HepG2 (cell line): ENCODE measurements at regions not wholly inside any gene's neighbourhood (a gene's known extent, or its start where the extent isn't known, plus 50 kb on each side); places are given as distances from the start of the nearest gene placed in this dataset.

Experiments used
- AHR ChIP-seq: IDR thresholded peaks from 2 replicates; pipeline ENCODE4 v1.6.1; 2018; ENCODE audit warnings: missing genetic modification reagents, missing compliant biosample characterization
- ARNTL ChIP-seq: sonication (generic); formaldehyde crosslinking; IDR thresholded peaks from 2 replicates; pipeline ENCODE4 v1.4.0; 2020; ENCODE audit warnings: mild to moderate bottlenecking, missing genetic modification reagents
- CCDC6 ChIP-seq: sonication (generic); formaldehyde crosslinking; IDR thresholded peaks from 2 replicates; pipeline ENCODE4 v1.8.1; 2022; ENCODE audit warnings: mild to moderate bottlenecking, missing genetic modification reagents, moderate library complexity
- FIP1L1 ChIP-seq: fragments of 200-400 bp; formaldehyde crosslinking; IDR thresholded peaks from 2 replicates; pipeline ENCODE4 v1.6.1; 2018; ENCODE audit warnings: low read depth, mild to moderate bottlenecking, low read length, moderate library complexity, borderline replicate concordance; ENCODE audit not compliant: insufficient read depth
- FOSL2 ChIP-seq: sonication (generic); formaldehyde crosslinking; IDR thresholded peaks from 2 replicates; pipeline ENCODE4 v1.4.0; 2020; ENCODE audit warnings: missing genetic modification reagents
- GATAD2A ChIP-seq: IDR thresholded peaks from 2 replicates; pipeline ENCODE4 v1.6.1; 2016
- KDM5B ChIP-seq: sonication (generic); formaldehyde crosslinking; IDR thresholded peaks from 2 replicates; pipeline ENCODE4 v1.4.0; 2020; ENCODE audit warnings: missing genetic modification reagents, mild to moderate bottlenecking, borderline replicate concordance
- REL ChIP-seq: sonication (generic); formaldehyde crosslinking; conservative IDR thresholded peaks from 2 replicates; pipeline ENCODE4 v1.8.0; 2022; ENCODE audit warnings: mild to moderate bottlenecking, missing genetic modification reagents, moderate library complexity
- REPIN1 ChIP-seq: sonication (generic); formaldehyde crosslinking; IDR thresholded peaks from 2 replicates; pipeline ENCODE4 v1.8.0; 2022; ENCODE audit warnings: missing genetic modification reagents, low read depth, mild to moderate bottlenecking, borderline replicate concordance
- SRF ChIP-seq: IDR thresholded peaks from 2 replicates; pipeline ENCODE4 v1.6.1; 2011; ENCODE audit warnings: mild to moderate bottlenecking, low read depth, low read length, moderate library complexity
- ZBTB42 ChIP-seq: sonication (generic); formaldehyde crosslinking; IDR thresholded peaks from 2 replicates; pipeline ENCODE4 v1.5.0; 2020; ENCODE audit warnings: mild to moderate bottlenecking, missing genetic modification reagents
- ZNF296 ChIP-seq: sonication (generic); formaldehyde crosslinking; conservative IDR thresholded peaks from 2 replicates; pipeline ENCODE4 v1.5.0; 2020; ENCODE audit warnings: mild to moderate bottlenecking, missing genetic modification reagents
- ZNF468 ChIP-seq: sonication (generic); formaldehyde crosslinking; IDR thresholded peaks from 2 replicates; pipeline ENCODE4 v1.8.0; 2022; ENCODE audit warnings: mild to moderate bottlenecking, moderate library complexity, missing genetic modification reagents
- ZNF720 ChIP-seq: sonication (generic); formaldehyde crosslinking; IDR thresholded peaks from 2 replicates; pipeline ENCODE4 v1.4.0; 2020; ENCODE audit warnings: missing genetic modification reagents
- ZNF839 ChIP-seq: sonication (generic); formaldehyde crosslinking; IDR thresholded peaks from 2 replicates; pipeline ENCODE4 v1.4.0; 2020; ENCODE audit warnings: missing genetic modification reagents, mild to moderate bottlenecking, borderline replicate concordance
- TF ChIP-seq, protein P1 (sequence below): sonication (generic); formaldehyde crosslinking; IDR thresholded peaks from 2 replicates; pipeline ENCODE4 v1.4.0; 2020; ENCODE audit warnings: missing genetic modification reagents
- TF ChIP-seq, protein P2 (sequence below): sonication (generic); formaldehyde crosslinking; IDR thresholded peaks from 2 replicates; pipeline ENCODE4 v1.4.0; 2020; ENCODE audit warnings: missing genetic modification reagents
- TF ChIP-seq, protein P3 (sequence below): IDR thresholded peaks from 2 replicates; pipeline ENCODE4 v1.6.1; 2016; ENCODE audit warnings: missing compliant biosample characterization, missing genetic modification reagents, borderline replicate concordance
- TF ChIP-seq, protein P4 (sequence below): sonication (generic); formaldehyde crosslinking; IDR thresholded peaks from 2 replicates; pipeline ENCODE4 v1.4.0; 2020; ENCODE audit warnings: missing genetic modification reagents
- TF ChIP-seq, protein P5 (sequence below): sonication (generic); formaldehyde crosslinking; IDR thresholded peaks from 2 replicates; pipeline ENCODE4 v1.9.0; 2021; ENCODE audit warnings: missing genetic modification reagents, mild to moderate bottlenecking, borderline replicate concordance
- TF ChIP-seq, protein P6 (sequence below): sonication (generic); formaldehyde crosslinking; IDR thresholded peaks from 2 replicates; pipeline ENCODE4 v1.8.0; 2022; ENCODE audit warnings: missing genetic modification reagents, mild to moderate bottlenecking, borderline replicate concordance

DNA sequence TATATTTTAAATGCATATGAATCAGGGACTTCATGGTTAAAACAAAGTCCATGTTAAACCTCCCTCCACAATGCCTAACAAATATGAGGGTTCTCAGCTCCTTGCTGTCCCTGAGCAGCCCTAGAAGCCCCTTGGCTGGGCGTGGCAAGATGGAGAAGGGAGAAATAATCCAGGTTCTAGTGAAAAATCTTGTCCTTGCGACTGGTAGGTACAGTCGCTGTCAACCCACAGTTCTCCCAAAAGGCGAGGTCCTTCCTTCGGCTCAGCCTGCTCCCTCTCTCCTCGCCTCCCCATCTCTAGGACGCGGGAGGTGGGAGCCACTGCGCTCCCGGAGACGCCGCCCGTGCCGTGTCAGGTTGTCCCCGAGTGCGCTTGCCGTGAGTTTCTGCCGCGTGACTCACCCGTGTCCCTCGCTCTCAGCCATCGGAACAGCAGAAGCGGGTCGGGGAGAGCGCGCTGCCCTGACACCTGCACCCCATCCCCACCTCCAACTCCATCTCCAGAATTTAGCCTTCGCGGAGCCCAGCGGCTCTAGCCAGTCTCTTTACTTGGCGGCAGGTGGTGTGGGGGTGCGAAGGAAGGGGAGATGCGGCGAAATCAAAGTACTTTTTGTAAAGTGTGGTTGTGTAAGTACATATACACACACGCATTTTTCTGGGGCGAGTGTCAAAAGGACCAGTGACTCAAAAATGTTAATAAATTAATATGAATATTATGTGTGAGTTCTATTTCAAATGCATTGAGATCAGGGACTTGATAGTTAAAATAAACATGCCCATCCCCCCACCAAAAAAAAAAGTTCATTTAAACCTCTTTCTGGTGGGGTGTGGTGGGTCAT is 65.1 kb upstream of the TMEM17 start (continued):
- TF ChIP-seq, protein P1, sequence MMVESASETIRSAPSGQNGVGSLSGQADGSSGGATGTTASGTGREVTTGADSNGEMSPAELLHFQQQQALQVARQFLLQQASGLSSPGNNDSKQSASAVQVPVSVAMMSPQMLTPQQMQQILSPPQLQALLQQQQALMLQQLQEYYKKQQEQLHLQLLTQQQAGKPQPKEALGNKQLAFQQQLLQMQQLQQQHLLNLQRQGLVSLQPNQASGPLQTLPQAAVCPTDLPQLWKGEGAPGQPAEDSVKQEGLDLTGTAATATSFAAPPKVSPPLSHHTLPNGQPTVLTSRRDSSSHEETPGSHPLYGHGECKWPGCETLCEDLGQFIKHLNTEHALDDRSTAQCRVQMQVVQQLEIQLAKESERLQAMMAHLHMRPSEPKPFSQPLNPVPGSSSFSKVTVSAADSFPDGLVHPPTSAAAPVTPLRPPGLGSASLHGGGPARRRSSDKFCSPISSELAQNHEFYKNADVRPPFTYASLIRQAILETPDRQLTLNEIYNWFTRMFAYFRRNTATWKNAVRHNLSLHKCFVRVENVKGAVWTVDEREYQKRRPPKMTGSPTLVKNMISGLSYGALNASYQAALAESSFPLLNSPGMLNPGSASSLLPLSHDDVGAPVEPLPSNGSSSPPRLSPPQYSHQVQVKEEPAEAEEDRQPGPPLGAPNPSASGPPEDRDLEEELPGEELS (CRISPR knock-in tag) = no peak
- no peak for TF ChIP-seq ZNF296 (CRISPR knock-in tag)
- no peak for TF ChIP-seq ZNF468 (CRISPR knock-in tag)
- no peak for TF ChIP-seq SRF
- no peak for TF ChIP-seq ZBTB42 (CRISPR knock-in tag)
- TF ChIP-seq, protein P2, sequence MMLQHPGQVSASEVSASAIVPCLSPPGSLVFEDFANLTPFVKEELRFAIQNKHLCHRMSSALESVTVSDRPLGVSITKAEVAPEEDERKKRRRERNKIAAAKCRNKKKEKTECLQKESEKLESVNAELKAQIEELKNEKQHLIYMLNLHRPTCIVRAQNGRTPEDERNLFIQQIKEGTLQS (CRISPR knock-in tag) = no peak
- TF ChIP-seq, protein P3, sequence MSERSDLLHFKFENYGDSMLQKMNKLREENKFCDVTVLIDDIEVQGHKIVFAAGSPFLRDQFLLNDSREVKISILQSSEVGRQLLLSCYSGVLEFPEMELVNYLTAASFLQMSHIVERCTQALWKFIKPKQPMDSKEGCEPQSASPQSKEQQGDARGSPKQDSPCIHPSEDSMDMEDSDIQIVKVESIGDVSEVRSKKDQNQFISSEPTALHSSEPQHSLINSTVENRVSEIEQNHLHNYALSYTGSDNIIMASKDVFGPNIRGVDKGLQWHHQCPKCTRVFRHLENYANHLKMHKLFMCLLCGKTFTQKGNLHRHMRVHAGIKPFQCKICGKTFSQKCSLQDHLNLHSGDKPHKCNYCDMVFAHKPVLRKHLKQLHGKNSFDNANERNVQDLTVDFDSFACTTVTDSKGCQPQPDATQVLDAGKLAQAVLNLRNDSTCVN (CRISPR knock-in tag) = no peak; the same call in 1 of the 2 replicates
- TF ChIP-seq, protein P4, sequence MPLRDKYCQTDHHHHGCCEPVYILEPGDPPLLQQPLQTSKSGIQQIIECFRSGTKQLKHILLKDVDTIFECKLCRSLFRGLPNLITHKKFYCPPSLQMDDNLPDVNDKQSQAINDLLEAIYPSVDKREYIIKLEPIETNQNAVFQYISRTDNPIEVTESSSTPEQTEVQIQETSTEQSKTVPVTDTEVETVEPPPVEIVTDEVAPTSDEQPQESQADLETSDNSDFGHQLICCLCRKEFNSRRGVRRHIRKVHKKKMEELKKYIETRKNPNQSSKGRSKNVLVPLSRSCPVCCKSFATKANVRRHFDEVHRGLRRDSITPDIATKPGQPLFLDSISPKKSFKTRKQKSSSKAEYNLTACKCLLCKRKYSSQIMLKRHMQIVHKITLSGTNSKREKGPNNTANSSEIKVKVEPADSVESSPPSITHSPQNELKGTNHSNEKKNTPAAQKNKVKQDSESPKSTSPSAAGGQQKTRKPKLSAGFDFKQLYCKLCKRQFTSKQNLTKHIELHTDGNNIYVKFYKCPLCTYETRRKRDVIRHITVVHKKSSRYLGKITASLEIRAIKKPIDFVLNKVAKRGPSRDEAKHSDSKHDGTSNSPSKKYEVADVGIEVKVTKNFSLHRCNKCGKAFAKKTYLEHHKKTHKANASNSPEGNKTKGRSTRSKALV (CRISPR knock-in tag) = no peak
- no peak for TF ChIP-seq ZNF839 (CRISPR knock-in tag)
- TF ChIP-seq CCDC6 (CRISPR knock-in tag) = no peak
- TF ChIP-seq, protein P5, sequence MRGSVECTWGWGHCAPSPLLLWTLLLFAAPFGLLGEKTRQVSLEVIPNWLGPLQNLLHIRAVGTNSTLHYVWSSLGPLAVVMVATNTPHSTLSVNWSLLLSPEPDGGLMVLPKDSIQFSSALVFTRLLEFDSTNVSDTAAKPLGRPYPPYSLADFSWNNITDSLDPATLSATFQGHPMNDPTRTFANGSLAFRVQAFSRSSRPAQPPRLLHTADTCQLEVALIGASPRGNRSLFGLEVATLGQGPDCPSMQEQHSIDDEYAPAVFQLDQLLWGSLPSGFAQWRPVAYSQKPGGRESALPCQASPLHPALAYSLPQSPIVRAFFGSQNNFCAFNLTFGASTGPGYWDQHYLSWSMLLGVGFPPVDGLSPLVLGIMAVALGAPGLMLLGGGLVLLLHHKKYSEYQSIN (CRISPR knock-in tag) = no peak
- no peak for TF ChIP-seq ZNF720
- no peak; the same call in 1 of the 2 replicates for TF ChIP-seq AHR (CRISPR knock-in tag)
- TF ChIP-seq, protein P6, sequence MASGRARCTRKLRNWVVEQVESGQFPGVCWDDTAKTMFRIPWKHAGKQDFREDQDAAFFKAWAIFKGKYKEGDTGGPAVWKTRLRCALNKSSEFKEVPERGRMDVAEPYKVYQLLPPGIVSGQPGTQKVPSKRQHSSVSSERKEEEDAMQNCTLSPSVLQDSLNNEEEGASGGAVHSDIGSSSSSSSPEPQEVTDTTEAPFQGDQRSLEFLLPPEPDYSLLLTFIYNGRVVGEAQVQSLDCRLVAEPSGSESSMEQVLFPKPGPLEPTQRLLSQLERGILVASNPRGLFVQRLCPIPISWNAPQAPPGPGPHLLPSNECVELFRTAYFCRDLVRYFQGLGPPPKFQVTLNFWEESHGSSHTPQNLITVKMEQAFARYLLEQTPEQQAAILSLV = no peak
- TF ChIP-seq REL (CRISPR knock-in tag) = no peak
- TF ChIP-seq REPIN1 = no peak
- TF ChIP-seq GATAD2A = no peak
- no peak for TF ChIP-seq FIP1L1
- no peak for TF ChIP-seq ARNTL (CRISPR knock-in tag)
- peak; percentile 72; the same call in 1 of the 2 replicates for TF ChIP-seq KDM5B (CRISPR knock-in tag)
- TF ChIP-seq FOSL2 (CRISPR knock-in tag) = peak; percentile 8; the same call in 1 of the 2 replicates
